NAMALWA (cell line): ENCODE measurements at regions not wholly inside any gene's neighbourhood (a gene's known extent, or its start where the extent isn't known, plus 50 kb on each side); places are given as distances from the start of the nearest gene placed in this dataset.
"Not testable (repeated sequence)": the region's sequence is repeated elsewhere in the genome, so short reads cannot be mapped to it uniquely, and the experiment has no call there.

Experiments
- DNase-seq: peaks from one replicate; pipeline ENCODE4 v3.0.0-alpha.2; 2015; ENCODE audit warnings: low spot score

- not testable (repeated sequence) for DNase-seq
Observed at GRCh38 chr1:121573881-121574504, 389.2 kb downstream of the SRGAP2C start.

- DNase-seq, result not testable (repeated sequence)
Observed at GRCh38 chr1:121574505-121574899, 389.7 kb downstream of the SRGAP2C start.

- not testable (repeated sequence) for DNase-seq
Observed at GRCh38 chr1:121582898-121583297, 398.1 kb downstream of the SRGAP2C start.

- no peak for DNase-seq
Observed at GRCh38 chr1:121586369-121587229, 401.8 kb downstream of the SRGAP2C start.

GRCh38 chr1:121587230-121587569 lies 402.4 kb downstream of the SRGAP2C start:
- no peak for DNase-seq

GRCh38 chr1:121587777-121588176 lies 403.0 kb downstream of the SRGAP2C start:
- no peak for DNase-seq

- no peak for DNase-seq
Observed at GRCh38 chr1:121594096-121594495, 409.3 kb downstream of the SRGAP2C start.

- DNase-seq, result no peak
Observed at GRCh38 chr1:121595089-121595488, 410.3 kb downstream of the SRGAP2C start.

GRCh38 chr1:121604843-121605444 lies 420.2 kb downstream of the SRGAP2C start:
- DNase-seq, result not testable (repeated sequence)

GRCh38 chr1:121607499-121607898 lies 422.7 kb downstream of the SRGAP2C start:
- DNase-seq, result not testable (repeated sequence)
